Ishikawa (cell line): ENCODE measurements at regions not wholly inside any gene's neighbourhood (a gene's known extent, or its start where the extent isn't known, plus 50 kb on each side); places are given as distances from the start of the nearest gene placed in this dataset.

Experiments used
- CEBPB ChIP-seq: IDR thresholded peaks from 2 replicates; pipeline ENCODE4 v1.6.1; 2012
- CREB1 ChIP-seq: IDR thresholded peaks from 2 replicates; pipeline ENCODE4 v1.6.1; 2012; ENCODE audit warnings: low read depth
- EGR1 ChIP-seq: IDR thresholded peaks from 2 replicates; pipeline ENCODE4 v1.6.1; 2012
- EP300 ChIP-seq: IDR thresholded peaks from 2 replicates; pipeline ENCODE4 v1.6.1; 2012; ENCODE audit warnings: borderline replicate concordance
- FOXM1 ChIP-seq: IDR thresholded peaks from 2 replicates; pipeline ENCODE4 v1.6.1; 2012; ENCODE audit warnings: low read depth, borderline replicate concordance
- NFIC ChIP-seq: IDR thresholded peaks from 2 replicates; pipeline ENCODE4 v1.6.1; 2012
- RAD21 ChIP-seq: IDR thresholded peaks from 2 replicates; pipeline ENCODE4 v1.6.1; 2012; ENCODE audit warnings: low read depth
- TAF1 ChIP-seq: IDR thresholded peaks from 2 replicates; pipeline ENCODE4 v1.6.1; 2012; ENCODE audit warnings: low read depth, mild to moderate bottlenecking
- TCF12 ChIP-seq: IDR thresholded peaks from 2 replicates; pipeline ENCODE4 v1.6.1; 2012; ENCODE audit warnings: low read depth
- TEAD4 ChIP-seq: IDR thresholded peaks from 2 replicates; pipeline ENCODE4 v1.6.1; 2012
- YY1 ChIP-seq: IDR thresholded peaks from 2 replicates; pipeline ENCODE4 v1.6.1; 2012; ENCODE audit warnings: low read depth
- ZBTB7A ChIP-seq: IDR thresholded peaks from 2 replicates; pipeline ENCODE4 v1.6.1; 2012; ENCODE audit warnings: low read depth
- TF ChIP-seq, protein P1 (sequence below): IDR thresholded peaks from 2 replicates; pipeline ENCODE4 v1.6.1; 2012
- TF ChIP-seq, protein P2 (sequence below): IDR thresholded peaks from 2 replicates; pipeline ENCODE4 v1.6.1; 2012
- TF ChIP-seq, protein P3 (sequence below): IDR thresholded peaks from 2 replicates; pipeline ENCODE4 v1.6.1; 2012; ENCODE audit warnings: low read depth, mild to moderate bottlenecking

DNA sequence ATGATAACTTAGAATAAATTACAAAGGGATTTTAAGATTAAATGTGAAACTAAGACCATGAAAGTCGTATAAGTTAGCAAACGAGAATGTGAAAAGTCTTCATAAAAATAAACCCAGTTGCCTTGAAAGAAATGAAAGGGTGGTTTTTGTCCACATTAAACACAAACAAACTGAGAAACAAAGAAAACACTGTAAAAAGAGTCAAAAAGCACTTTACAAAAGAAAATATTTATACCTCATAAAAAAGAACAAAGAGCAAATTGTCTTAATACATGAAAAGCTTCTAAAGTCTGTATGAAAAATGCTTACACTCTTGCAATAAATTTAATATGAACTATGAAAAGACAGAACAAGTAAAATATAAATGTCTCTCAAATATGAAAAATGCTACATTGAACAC lies 865.9 kb upstream of the CADM2 start:
- TF ChIP-seq CEBPB (no peak), CREB1 (no peak), TAF1 (no peak), RAD21 (no peak), ZBTB7A (no peak), EGR1 (no peak), EP300 (no peak)
- TF ChIP-seq, protein P1, sequence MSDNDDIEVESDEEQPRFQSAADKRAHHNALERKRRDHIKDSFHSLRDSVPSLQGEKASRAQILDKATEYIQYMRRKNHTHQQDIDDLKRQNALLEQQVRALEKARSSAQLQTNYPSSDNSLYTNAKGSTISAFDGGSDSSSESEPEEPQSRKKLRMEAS = no peak
- TF ChIP-seq, protein P2, sequence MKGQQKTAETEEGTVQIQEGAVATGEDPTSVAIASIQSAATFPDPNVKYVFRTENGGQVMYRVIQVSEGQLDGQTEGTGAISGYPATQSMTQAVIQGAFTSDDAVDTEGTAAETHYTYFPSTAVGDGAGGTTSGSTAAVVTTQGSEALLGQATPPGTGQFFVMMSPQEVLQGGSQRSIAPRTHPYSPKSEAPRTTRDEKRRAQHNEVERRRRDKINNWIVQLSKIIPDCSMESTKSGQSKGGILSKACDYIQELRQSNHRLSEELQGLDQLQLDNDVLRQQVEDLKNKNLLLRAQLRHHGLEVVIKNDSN = no peak

DNA sequence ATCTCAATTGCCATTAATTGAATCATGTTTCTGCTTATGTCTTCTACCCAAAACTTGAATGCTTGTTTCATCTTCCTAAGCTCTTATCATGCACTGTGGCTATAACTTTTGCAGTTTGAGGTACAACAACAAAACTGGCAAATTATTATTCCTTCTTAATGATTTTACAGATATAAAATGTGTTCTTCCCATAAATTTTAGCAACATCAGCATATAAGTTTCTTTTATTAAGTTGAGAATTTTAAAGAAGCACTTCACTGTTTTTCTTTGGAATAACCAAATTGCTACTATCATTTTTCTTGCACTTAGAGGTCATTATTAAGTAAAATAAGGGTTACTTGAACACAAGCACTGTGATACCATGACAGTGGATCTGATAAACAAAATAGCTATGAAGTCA lies 862.6 kb upstream of the CADM2 start:
- TF ChIP-seq FOXM1 (no peak), RAD21 (no peak), TAF1 (no peak), ZBTB7A (no peak), TCF12 (no peak), TEAD4 (no peak), NFIC (no peak), CEBPB (no peak), EGR1 (no peak), CREB1 (no peak), EP300 (no peak), YY1 (no peak)
- TF ChIP-seq, protein P1 = no peak
- TF ChIP-seq, protein P2 = no peak
- TF ChIP-seq, protein P3, sequence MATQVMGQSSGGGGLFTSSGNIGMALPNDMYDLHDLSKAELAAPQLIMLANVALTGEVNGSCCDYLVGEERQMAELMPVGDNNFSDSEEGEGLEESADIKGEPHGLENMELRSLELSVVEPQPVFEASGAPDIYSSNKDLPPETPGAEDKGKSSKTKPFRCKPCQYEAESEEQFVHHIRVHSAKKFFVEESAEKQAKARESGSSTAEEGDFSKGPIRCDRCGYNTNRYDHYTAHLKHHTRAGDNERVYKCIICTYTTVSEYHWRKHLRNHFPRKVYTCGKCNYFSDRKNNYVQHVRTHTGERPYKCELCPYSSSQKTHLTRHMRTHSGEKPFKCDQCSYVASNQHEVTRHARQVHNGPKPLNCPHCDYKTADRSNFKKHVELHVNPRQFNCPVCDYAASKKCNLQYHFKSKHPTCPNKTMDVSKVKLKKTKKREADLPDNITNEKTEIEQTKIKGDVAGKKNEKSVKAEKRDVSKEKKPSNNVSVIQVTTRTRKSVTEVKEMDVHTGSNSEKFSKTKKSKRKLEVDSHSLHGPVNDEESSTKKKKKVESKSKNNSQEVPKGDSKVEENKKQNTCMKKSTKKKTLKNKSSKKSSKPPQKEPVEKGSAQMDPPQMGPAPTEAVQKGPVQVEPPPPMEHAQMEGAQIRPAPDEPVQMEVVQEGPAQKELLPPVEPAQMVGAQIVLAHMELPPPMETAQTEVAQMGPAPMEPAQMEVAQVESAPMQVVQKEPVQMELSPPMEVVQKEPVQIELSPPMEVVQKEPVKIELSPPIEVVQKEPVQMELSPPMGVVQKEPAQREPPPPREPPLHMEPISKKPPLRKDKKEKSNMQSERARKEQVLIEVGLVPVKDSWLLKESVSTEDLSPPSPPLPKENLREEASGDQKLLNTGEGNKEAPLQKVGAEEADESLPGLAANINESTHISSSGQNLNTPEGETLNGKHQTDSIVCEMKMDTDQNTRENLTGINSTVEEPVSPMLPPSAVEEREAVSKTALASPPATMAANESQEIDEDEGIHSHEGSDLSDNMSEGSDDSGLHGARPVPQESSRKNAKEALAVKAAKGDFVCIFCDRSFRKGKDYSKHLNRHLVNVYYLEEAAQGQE = no peak

DNA sequence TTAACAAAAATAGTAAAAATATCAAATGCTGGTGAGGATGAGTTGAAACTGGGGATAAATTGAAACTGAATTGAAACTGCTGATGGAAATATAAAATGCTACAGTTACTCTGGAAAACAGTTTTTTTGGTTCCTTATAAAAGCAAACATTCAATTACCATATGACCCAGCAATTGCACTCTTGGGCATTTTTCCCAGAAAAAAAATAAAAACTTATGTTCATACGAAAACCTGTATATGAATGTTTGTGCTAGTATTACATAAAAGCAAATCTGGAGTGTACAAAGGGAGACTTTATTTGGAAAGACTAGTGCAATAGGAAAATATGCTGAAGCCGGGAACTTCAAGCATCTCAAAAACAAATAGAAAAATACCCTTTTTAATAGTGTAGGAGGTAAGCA lies 857.9 kb upstream of the CADM2 start:
- no peak for TF ChIP-seq ZBTB7A
- TF ChIP-seq TEAD4 = no peak
- no peak for TF ChIP-seq YY1
- no peak for TF ChIP-seq TAF1
- no peak for TF ChIP-seq CEBPB
- no peak for TF ChIP-seq TCF12
- TF ChIP-seq FOXM1 = no peak
- TF ChIP-seq, protein P2 = no peak
- no peak for TF ChIP-seq CREB1

DNA sequence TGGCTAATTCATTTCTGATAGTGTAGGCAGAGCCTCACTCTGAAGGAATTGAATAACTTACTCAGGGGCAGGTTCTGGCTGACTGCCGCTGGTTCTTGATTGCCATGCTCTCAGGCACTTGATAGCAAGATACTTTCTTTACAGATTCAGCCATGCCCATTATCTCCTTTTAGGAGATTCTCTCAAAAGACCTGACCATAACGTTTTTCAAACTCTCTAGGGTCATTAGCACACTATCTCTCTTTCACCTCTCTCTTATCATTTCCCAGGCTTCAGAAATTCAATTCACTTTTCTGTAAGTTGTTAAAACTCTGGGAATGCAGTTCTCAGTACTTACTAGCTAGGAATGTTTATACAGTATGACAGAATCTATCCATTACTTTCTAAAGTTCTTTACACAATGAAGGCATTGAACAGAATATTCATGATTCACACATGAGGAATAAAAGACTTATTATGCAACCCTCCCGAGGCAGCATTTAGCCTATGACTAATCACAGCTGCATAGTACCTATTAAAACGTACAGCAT lies 850.3 kb upstream of the CADM2 start:
- no peak for TF ChIP-seq RAD21
- TF ChIP-seq YY1 = no peak
- peak; percentile 30; the same call in 1 of the 2 replicates for TF ChIP-seq TEAD4
- TF ChIP-seq, protein P2 = no peak
- peak; percentile 94 for TF ChIP-seq CEBPB
- peak; percentile 68; the same call in 1 of the 2 replicates for TF ChIP-seq EP300
- TF ChIP-seq, protein P1 = no peak
- peak; percentile 62; the same call in 1 of the 2 replicates for TF ChIP-seq TCF12
- TF ChIP-seq NFIC = no peak; the same call in 1 of the 2 replicates

DNA sequence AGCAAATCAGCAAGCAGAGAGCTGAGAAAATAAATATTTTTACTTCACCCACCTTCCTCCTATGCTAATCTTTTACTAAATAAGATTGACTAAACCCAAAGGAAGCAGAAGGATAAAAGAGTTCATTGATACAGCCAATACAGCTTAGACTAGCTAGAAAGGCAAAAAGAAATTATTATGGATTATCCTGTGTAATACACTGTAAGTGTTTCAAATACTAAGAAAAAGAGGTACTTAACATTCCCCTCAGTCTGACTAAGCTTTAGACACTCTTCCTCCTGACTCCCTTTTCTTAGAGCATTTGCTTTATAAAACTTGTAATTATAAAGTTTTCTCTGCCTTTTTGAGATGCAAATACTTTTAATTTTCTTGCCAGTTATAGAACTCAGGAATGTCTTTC lies 848.9 kb upstream of the CADM2 start:
- no peak for TF ChIP-seq CREB1
- TF ChIP-seq, protein P3 = no peak
- no peak for TF ChIP-seq EGR1
- no peak for TF ChIP-seq TEAD4
- TF ChIP-seq NFIC = no peak

DNA sequence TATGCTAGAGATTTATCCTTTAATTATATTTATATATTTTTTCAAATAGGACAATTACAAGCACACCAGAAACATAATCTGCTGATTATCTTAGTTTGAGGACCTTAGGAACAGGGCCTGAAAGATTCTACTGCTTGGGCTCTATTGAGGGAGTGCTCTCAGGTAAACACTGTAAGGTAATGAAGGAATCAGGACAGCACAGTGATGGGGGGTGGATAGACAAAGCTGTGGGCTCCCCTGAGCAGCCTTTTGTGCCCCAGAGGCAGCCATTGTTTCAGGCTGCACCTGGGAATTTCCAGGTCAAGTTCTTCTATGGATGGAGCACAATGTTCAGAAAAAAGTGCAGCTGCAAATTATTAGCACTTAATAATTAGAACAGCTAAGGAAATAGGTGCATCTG lies 848.0 kb upstream of the CADM2 start:
- TF ChIP-seq TEAD4 (no peak), TAF1 (no peak), CEBPB (no peak), NFIC (no peak), YY1 (no peak), CREB1 (no peak), RAD21 (no peak)
- TF ChIP-seq, protein P1 = no peak
- TF ChIP-seq, protein P2 = no peak
- TF ChIP-seq, protein P3 = no peak
